HS-5 (cell line): ENCODE measurements at regions not wholly inside any gene's neighbourhood (a gene's known extent, or its start where the extent isn't known, plus 50 kb on each side); places are given as distances from the start of the nearest gene placed in this dataset.
A peak's percentile ranks its signal among the peaks of the same experiment; 100 is the strongest.
"Not testable (repeated sequence)": the region's sequence is repeated elsewhere in the genome, so short reads cannot be mapped to it uniquely, and the experiment has no call there.

ENCODE experiments used
- DNase-seq: peaks from one replicate; pipeline ENCODE4 v3.0.0-alpha.2; 2012; ENCODE audit warnings: low read depth

GRCh38 chr17:21551081-21551881 is 141.0 kb upstream of the KCNJ18 start:
- peak; percentile 49 for DNase-seq

- not testable (repeated sequence) for DNase-seq
Observed at GRCh38 chr17:21558921-21559320, 133.4 kb upstream of the KCNJ18 start.

- no peak for DNase-seq
Observed at GRCh38 chr17:21564262-21564661, 128.1 kb upstream of the KCNJ18 start.

- not testable (repeated sequence) for DNase-seq
Observed at GRCh38 chr17:21564757-21565156, 127.6 kb upstream of the KCNJ18 start.

- DNase-seq = not testable (repeated sequence)
Observed at GRCh38 chr17:21570427-21570826, 121.9 kb upstream of the KCNJ18 start.

GRCh38 chr17:21572148-21572547 is 120.2 kb upstream of the KCNJ18 start:
- not testable (repeated sequence) for DNase-seq

- not testable (repeated sequence) for DNase-seq
Observed at GRCh38 chr17:21573271-21573960, 118.9 kb upstream of the KCNJ18 start.

- peak; percentile 20 for DNase-seq
Observed at GRCh38 chr17:21573961-21574610, 118.2 kb upstream of the KCNJ18 start.

- not testable (repeated sequence) for DNase-seq
Observed at GRCh38 chr17:21574611-21575255, 117.6 kb upstream of the KCNJ18 start.

- not testable (repeated sequence) for DNase-seq
Observed at GRCh38 chr17:21578783-21579182, 113.5 kb upstream of the KCNJ18 start.

GRCh38 chr17:21592774-21593173 is 99.5 kb upstream of the KCNJ18 start:
- no peak for DNase-seq

- DNase-seq = not testable (repeated sequence)
Observed at GRCh38 chr17:21593452-21594105, 98.7 kb upstream of the KCNJ18 start.

- DNase-seq = no peak
Observed at GRCh38 chr17:21595086-21595485, 97.2 kb upstream of the KCNJ18 start.

GRCh38 chr17:21602176-21602575 is 90.1 kb upstream of the KCNJ18 start:
- DNase-seq = no peak

GRCh38 chr17:21603292-21603691 is 89.0 kb upstream of the KCNJ18 start:
- not testable (repeated sequence) for DNase-seq

- not testable (repeated sequence) for DNase-seq
Observed at GRCh38 chr17:21611443-21611842, 80.9 kb upstream of the KCNJ18 start.

GRCh38 chr17:21612123-21613070 is 79.9 kb upstream of the KCNJ18 start:
- DNase-seq = not testable (repeated sequence)

GRCh38 chr17:21613071-21613429 is 79.3 kb upstream of the KCNJ18 start:
- no peak for DNase-seq

- not testable (repeated sequence) for DNase-seq
Observed at GRCh38 chr17:21626987-21627386, 65.3 kb upstream of the KCNJ18 start.
